RWPE2 (cell line): ENCODE measurements at regions not wholly inside any gene's neighbourhood (a gene's known extent, or its start where the extent isn't known, plus 50 kb on each side); places are given as distances from the start of the nearest gene placed in this dataset.

Experiments used
- ATAC-seq: fragments of 200-7000 bp; cut with Tn5 transposase; 3 replicates; pipeline ENCODE4 v1.9.1; 2021; ENCODE audit warnings: low read depth
- DNase-seq: peaks from one replicate; pipeline ENCODE4 v3.0.0-alpha.2; 2020; ENCODE audit warnings: low spot score
- H3K27ac ChIP-seq: fragments of 450-650 bp; 2 replicates; pipeline ENCODE4 v1.5.1; 2017; ENCODE audit warnings: mild to moderate bottlenecking; ENCODE audit not compliant: poor library complexity, severe bottlenecking
- H3K27me3 ChIP-seq: fragments of 250-450 bp; sonication (Bioruptor Pico); 2 replicates; pipeline ENCODE4 v1.5.1; 2021; ENCODE audit warnings: mild to moderate bottlenecking, moderate library complexity; ENCODE audit not compliant: insufficient read depth, poor library complexity, severe bottlenecking
- H3K36me3 ChIP-seq: fragments of 250-450 bp; sonication (Bioruptor Pico); 2 replicates; pipeline ENCODE4 v1.5.1; 2020; ENCODE audit warnings: low read depth, mild to moderate bottlenecking, moderate library complexity
- H3K4me1 ChIP-seq: fragments of 250-450 bp; sonication (Bioruptor Pico); 2 replicates; pipeline ENCODE4 v1.5.1; 2021; ENCODE audit warnings: mild to moderate bottlenecking, moderate library complexity; ENCODE audit not compliant: insufficient read depth, poor library complexity, severe bottlenecking
- H3K4me3 ChIP-seq: fragments of 250-450 bp; sonication (Bioruptor Pico); 2 replicates; pipeline ENCODE4 v1.5.1; 2021; ENCODE audit warnings: mild to moderate bottlenecking, moderate library complexity; ENCODE audit not compliant: severe bottlenecking
- H3K9me3 ChIP-seq: fragments of 250-450 bp; sonication (Bioruptor Pico); 2 replicates; pipeline ENCODE4 v1.5.1; 2021; ENCODE audit warnings: mild to moderate bottlenecking, moderate library complexity; ENCODE audit not compliant: severe bottlenecking
- CTCF ChIP-seq: fragments of 450-650 bp; IDR thresholded peaks from one replicate; pipeline ENCODE4 v1.5.1; 2017; ENCODE audit warnings: mild to moderate bottlenecking, moderate library complexity; ENCODE audit not compliant: poor library complexity, severe bottlenecking

GRCh38 chr17:36880268-36880905 is 56.9 kb upstream of the LHX1 start:
- TF ChIP-seq CTCF: no peak
- Histone ChIP-seq H3K36me3 (no peaks in the 10 kb centered on the region), H3K4me1 (no peaks in the 10 kb centered on the region), H3K4me3 (no peak overlapping the region), H3K27ac (no peak overlapping the region), H3K9me3 (peaks cover 4% of the 10 kb centered on the region), H3K27me3 (no peaks in the 10 kb centered on the region)
- DNase-seq (no peak), ATAC-seq (no peak)

GRCh38 chr17:36881323-36881722 is 56.0 kb upstream of the LHX1 start:
- Histone ChIP-seq H3K4me3 (no peak overlapping the region), H3K36me3 (no peaks in the 10 kb centered on the region), H3K4me1 (no peaks in the 10 kb centered on the region), H3K27me3 (no peaks in the 10 kb centered on the region), H3K27ac (no peak overlapping the region), H3K9me3 (peaks cover 4% of the 10 kb centered on the region)
- ATAC-seq (no peak), DNase-seq (no peak)
- no peak for TF ChIP-seq CTCF

DNA sequence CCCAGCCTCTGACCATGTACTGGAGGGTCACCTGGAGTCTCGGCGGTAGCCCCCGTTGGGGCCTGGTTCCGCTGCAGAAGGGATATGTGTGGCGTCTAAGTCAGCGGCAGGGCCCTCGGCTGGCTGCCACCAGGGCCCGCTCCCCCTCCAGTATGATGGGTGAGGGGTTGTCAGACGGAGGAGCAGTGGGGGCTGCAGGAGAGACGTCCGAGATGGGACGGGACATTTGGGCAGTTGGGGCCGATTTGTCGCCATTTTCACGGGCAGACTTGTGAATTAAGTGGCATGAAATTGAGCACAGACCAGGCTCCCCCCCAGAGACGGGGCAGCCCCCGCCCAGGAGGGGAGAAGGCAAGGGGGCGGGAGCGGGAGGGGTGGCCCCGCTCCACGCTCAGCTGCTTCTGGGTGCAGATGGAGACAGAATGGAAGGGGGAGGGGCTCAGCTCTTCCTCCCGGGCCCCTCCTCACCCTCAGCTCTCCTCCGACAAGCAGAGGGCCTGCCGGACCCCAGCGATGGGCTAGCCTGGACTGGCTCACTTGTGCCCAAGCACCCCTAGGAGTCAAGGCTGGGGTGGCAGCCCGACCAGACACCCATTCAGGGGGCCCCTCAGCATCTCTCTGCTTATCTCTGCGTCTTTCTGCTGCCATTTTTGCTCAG is 52.7 kb upstream of the LHX1 start:
- no peaks in the 10 kb centered on the region for H3K36me3 ChIP-seq
- no peak for TF ChIP-seq CTCF
- H3K9me3 ChIP-seq: peaks cover 4% of the 10 kb centered on the region
- ATAC-seq (no peak), DNase-seq (no peak)
- H3K27ac ChIP-seq: no peak overlapping the region
- no peaks in the 10 kb centered on the region for H3K27me3 ChIP-seq
- H3K4me3 ChIP-seq: no peak overlapping the region
- H3K4me1 ChIP-seq: no peaks in the 10 kb centered on the region

DNA sequence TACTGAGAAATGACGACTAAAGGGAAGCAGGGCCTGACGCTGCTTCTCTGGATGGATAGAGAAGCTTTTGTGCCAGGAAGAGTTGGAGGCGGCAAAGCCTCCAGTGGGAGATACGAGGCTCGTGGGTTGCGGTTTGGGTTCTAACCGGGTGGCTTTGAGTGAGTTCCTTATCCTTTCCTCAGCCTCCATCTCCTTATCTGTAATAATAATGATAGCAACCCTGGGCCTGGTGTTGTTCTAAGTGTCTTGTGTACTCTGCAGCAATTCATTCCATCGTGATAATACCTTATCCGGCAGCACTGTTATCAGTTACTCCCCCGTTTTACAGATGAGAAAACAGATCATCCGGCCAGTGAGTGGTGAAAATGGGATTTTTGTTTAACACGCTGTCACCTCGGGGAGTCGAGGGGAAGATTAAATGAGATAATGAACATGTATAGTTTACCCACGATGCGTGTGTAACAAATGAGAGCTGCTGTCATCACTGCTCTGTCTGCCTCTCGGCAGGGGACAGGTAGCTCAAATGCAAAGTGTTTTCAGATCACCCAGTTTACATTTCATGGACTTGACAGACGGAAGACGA is 52.0 kb upstream of the LHX1 start:
- Histone ChIP-seq H3K4me3 (no peak overlapping the region), H3K9me3 (peaks cover 4% of the 10 kb centered on the region), H3K27ac (no peak overlapping the region), H3K36me3 (no peaks in the 10 kb centered on the region), H3K4me1 (no peaks in the 10 kb centered on the region), H3K27me3 (no peaks in the 10 kb centered on the region)
- ATAC-seq (no peak), DNase-seq (no peak)
- no peak for TF ChIP-seq CTCF
